ENCODE measurements at regions not wholly inside any gene's neighbourhood (a gene's known extent, or its start where the extent isn't known, plus 50 kb on each side); places are given as distances from the start of the nearest gene placed in this dataset.
A peak's percentile ranks its signal among the peaks of the same experiment; 100 is the strongest.

DNA sequence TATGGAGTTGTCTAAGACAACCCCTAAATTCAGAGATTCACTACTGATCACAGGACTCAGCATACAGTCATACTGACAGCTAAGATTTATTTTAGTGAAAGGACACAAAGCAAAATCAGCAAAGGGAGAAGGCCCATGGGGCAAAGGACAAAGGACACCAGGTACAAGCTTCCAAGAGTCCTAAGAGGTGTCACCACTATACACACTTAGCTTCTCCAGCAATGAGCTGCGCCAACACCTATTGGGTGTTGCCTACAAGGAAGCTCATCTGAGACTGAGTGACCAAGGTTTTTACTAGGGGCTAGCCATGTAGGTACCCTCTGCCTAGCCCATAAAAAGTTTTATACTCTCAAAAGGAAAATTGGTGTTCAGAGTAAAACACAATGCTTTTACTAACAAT is 55.4 kb upstream of the PABPC1L2A start:
- peak; percentile 80 for ATAC-seq
- intact Hi-C loops (cut with DNase I, micrococcal nuclease) = no loop called here
- peak in 1 of 2 donors; percentile 5 for DNase-seq

- intact Hi-C loops (cut with DNase I, micrococcal nuclease) = no loop called here
- DNase-seq (no peak), ATAC-seq (peak; percentile 66)
Measured at GRCh38 chrX:73131877-73132276, 52.6 kb upstream of the PABPC1L2A start.

- intact Hi-C loops (cut with DNase I, micrococcal nuclease) = no loop called here
- DNase-seq (no peak), ATAC-seq (peak; percentile 59)
Measured at GRCh38 chrX:73131276-73131675, 52.0 kb upstream of the PABPC1L2A start.

All from left colon (tissue), 2 donors.